Keratinocyte (primary cell): ENCODE measurements at regions not wholly inside any gene's neighbourhood (a gene's known extent, or its start where the extent isn't known, plus 50 kb on each side); places are given as distances from the start of the nearest gene placed in this dataset.

Source experiments
- EZH2 ChIP-seq: IDR thresholded peaks from one replicate; pipeline ENCODE4 v1.6.1; 2012; ENCODE audit warnings: inconsistent platforms, mild to moderate bottlenecking, low read length, moderate library complexity
- TF ChIP-seq, protein P1 (sequence below), 3 experiments: IDR thresholded peaks in 1 of 3; conservative IDR thresholded peaks in 1 of 3; optimal IDR thresholded peaks in 1 of 3; 2 replicates in 2 of 3; 3 replicates in 1 of 3; pipeline versions ENCODE3 to v1.5.1; 2011; ENCODE audit warnings: low read length in 3 of 3, mild to moderate bottlenecking in 3 of 3, moderate library complexity in 2 of 3, control low read depth in 1 of 3, inconsistent platforms in 1 of 3; ENCODE audit not compliant: insufficient read depth in 2 of 3; ENCODE audit errors: extremely low read depth in 1 of 3

DNA sequence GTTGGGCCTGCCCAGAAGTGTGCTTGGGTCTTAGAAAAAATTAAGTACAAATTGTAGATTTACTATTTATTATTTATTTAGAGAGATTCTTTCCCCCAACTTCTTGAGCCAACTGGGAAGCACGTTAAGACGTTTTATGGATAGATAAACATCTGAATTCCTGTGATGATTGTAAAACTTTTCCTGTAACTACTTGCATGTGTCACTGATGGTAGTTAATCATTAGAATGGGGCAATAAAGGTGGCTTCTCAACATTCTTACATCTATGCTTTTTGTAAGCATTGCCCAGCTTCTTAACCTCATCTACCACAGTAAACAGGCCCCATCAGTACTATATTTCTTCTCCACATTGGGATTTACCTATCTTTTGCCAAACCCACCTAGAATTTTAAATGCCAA is 559.8 kb downstream of the LMO4 start:
- TF ChIP-seq, protein P1, sequence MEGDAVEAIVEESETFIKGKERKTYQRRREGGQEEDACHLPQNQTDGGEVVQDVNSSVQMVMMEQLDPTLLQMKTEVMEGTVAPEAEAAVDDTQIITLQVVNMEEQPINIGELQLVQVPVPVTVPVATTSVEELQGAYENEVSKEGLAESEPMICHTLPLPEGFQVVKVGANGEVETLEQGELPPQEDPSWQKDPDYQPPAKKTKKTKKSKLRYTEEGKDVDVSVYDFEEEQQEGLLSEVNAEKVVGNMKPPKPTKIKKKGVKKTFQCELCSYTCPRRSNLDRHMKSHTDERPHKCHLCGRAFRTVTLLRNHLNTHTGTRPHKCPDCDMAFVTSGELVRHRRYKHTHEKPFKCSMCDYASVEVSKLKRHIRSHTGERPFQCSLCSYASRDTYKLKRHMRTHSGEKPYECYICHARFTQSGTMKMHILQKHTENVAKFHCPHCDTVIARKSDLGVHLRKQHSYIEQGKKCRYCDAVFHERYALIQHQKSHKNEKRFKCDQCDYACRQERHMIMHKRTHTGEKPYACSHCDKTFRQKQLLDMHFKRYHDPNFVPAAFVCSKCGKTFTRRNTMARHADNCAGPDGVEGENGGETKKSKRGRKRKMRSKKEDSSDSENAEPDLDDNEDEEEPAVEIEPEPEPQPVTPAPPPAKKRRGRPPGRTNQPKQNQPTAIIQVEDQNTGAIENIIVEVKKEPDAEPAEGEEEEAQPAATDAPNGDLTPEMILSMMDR (optimal IDR thresholded peaks at IDR 0.05 in 1 of 3, IDR thresholded peaks at IDR 0.05 in 1 of 3, conservative IDR thresholded peaks at IDR 0.05 in 1 of 3; ENCODE audit: extremely low read depth in 1 of 3, insufficient read depth in 2 of 3, low read length in 3 of 3) = no peak
- TF ChIP-seq EZH2 = no peak
